ENCODE measurements at regions not wholly inside any gene's neighbourhood (a gene's known extent, or its start where the extent isn't known, plus 50 kb on each side); places are given as distances from the start of the nearest gene placed in this dataset.
"Not testable (repeated sequence)": the region's sequence is repeated elsewhere in the genome, so short reads cannot be mapped to it uniquely, and the experiment has no call there.

DNA sequence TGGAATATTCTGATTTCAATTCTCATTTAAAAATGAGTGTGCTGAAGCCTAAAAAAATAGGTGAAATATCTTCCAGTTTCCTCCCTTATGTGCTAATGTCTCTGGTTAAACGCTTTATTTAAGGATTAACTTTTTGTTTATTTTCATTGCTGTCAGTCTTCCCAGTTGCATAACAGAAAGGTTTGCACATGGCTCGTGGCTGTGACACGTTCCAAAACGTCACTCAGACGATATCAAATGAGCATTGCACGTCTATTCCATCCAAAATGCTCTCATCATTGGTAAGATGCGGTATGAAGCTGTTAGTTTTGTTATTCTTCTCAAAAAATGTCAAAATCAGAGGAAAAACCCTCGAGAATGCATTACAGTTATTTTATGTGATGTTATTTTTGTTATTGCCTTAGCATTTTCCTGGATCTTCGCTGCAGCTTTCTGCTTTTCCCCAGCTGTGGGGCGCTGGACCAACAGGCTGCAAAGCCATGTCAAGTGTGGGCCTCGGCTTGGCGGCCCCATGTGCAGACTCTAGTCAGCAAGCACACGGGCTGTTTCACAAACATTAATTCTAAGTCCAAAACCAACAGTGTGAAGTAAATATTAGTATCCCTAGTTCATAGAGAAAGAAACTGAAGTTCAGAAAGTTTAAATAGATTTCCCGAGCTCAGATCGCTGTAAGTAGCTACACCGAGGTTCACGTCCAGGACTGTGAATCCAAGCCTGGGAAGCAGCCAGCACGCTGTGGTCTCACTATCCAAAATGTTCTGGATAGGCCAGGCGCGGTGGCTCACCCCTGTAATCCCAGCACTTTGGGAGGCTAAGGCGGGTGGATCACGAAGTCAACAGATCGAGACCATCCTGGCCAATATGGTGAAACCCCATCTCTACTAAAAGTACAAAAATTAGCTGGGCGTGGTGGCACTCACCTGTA lies 793.4 kb upstream of the FRG1 start (continued):
- TF ChIP-seq SMC3 (IDR thresholded peaks at IDR 0.05) (no peak), KDM1A (IDR thresholded peaks at IDR 0.05; ENCODE audit: low read depth) (no peak), FOSL2 (IDR thresholded peaks at IDR 0.05) (no peak), FOSL2 (CRISPR knock-in tag; IDR thresholded peaks at IDR 0.05) (no peak), NFE2L2 (conservative IDR thresholded peaks at IDR 0.05; ENCODE audit: low read length) (no peak), RFX5 (IDR thresholded peaks at IDR 0.05) (no peak)

DNA sequence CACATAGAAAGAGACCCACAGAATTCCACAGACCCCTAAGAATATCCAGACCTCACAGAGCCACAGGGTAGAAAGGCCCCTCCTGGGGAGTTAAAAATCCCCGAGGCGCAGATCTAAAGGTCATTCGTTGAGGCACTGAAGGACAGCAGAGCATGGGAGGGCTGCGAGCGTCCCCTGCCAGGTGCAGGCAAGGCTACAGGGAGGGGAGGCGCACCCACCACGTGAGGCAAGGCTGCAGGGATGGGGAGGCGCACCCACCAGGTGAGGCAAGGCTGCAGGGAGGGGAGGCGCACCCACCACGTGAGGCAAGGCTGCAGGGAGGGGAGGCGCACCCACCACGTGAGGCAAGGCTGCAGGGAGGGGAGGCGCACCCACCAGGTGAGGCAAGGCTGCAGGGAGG lies 785.6 kb upstream of the FRG1 start:
- FAIRE-seq; H3K4me1 ChIP-seq; H3K27ac ChIP-seq; ATAC-seq; H3K9me3 ChIP-seq; DNase-seq (ENCODE audit: low read depth in 1 of 2, low spot score in 1 of 2); CTCF ChIA-PET; H3K4me2 ChIP-seq; H3K4me3 ChIP-seq; POLR2A ChIA-PET: not testable (repeated sequence)
- 70% methylated on average over 2 of the region's 13 CpGs for WGBS (ENCODE audit: missing lambda C conversion rate)

DNA sequence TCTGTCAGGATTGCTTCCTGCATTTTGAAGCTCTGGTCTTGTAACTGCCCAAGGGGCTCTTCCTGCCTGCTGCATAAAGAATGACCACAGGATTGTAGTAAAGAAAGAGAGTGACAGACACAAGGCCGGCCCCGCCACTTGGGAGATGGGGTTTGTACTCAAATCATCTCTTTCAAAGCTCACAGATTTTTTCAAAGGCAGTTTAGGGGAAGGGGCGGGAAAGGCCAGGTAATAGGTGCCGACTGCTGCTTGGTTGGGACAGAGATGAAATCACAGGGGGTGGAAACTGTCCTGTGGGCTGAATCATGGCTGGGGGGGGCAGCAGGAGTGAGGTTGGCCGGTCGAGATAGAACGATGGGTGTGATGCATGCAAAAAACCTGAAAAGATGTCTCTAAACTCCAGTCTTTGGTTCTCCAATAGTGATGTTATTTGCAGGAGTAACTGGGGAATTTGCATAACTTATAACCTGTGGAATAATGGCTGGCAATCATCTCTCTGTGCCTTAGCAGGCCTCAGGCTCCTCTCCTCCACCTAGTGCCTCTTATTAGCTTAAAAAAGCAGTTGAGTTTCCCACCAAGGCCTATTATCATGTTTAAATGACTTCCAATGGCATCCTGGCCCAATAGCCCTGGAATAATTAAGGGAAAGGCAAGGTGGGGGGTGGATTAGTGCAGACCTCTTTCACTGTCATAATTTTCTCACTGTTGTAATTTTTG lies 778.4 kb upstream of the FRG1 start:
- no peak for DNase-seq (ENCODE audit: low read depth in 1 of 2, low spot score in 1 of 2)
- H3K4me1 ChIP-seq, result no peaks in the 10 kb centered on the region
- WGBS (ENCODE audit: missing lambda C conversion rate), result 66% methylated on average over 7 of the region's 7 CpGs
- H3K4me2 ChIP-seq, result no peak overlapping the region
- ChIA-PET CTCF (interaction anchor here (0.6 kb wide), 1 partner anchor 1232 kb away, joined by 3 read pairs; no protein-coding TSS in a partner anchor), POLR2A (no interaction called here)
- no peak overlapping the region for H3K4me3 ChIP-seq
- no peak overlapping the region for H3K27ac ChIP-seq
- no peak for ATAC-seq
- FAIRE-seq, result no peak
- TF ChIP-seq, protein P1, sequence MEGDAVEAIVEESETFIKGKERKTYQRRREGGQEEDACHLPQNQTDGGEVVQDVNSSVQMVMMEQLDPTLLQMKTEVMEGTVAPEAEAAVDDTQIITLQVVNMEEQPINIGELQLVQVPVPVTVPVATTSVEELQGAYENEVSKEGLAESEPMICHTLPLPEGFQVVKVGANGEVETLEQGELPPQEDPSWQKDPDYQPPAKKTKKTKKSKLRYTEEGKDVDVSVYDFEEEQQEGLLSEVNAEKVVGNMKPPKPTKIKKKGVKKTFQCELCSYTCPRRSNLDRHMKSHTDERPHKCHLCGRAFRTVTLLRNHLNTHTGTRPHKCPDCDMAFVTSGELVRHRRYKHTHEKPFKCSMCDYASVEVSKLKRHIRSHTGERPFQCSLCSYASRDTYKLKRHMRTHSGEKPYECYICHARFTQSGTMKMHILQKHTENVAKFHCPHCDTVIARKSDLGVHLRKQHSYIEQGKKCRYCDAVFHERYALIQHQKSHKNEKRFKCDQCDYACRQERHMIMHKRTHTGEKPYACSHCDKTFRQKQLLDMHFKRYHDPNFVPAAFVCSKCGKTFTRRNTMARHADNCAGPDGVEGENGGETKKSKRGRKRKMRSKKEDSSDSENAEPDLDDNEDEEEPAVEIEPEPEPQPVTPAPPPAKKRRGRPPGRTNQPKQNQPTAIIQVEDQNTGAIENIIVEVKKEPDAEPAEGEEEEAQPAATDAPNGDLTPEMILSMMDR (IDR thresholded peaks at IDR 0.05), result no peak
- no peak for TF ChIP-seq GATA3 (IDR thresholded peaks at IDR 0.05; ENCODE audit: borderline replicate concordance)
- no peaks in the 10 kb centered on the region for H3K9me3 ChIP-seq

DNA sequence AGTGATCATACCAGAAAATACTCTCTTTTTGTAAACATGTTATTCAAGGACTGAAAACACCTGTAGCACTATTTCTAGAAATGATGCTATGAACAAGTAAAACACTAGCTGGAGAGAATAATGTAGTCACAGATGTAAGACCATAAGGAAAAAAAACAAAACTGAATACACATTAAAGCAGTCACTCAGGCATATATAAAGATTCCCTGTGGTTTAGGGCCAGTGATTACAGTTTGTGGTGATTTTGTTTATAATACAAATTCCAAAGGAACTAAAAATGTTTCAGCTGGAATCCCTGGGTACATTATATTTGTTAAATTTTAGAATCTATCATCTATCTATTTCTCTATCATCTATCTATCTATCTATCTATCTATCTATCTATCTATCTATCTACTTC lies 777.8 kb upstream of the FRG1 start:
- H3K4me2 ChIP-seq, result no peak overlapping the region
- H3K9me3 ChIP-seq, result no peaks in the 10 kb centered on the region
- ATAC-seq, result no peak
- no peak overlapping the region for H3K27ac ChIP-seq
- POLR2A ChIA-PET, result no interaction called here
- H3K4me3 ChIP-seq, result no peak overlapping the region
- H3K4me1 ChIP-seq, result no peaks in the 10 kb centered on the region
- TF ChIP-seq PHF8 (IDR thresholded peaks at IDR 0.05; ENCODE audit: borderline replicate concordance, low read depth) (no peak), CHD4 (IDR thresholded peaks at IDR 0.05; ENCODE audit: borderline replicate concordance) (no peak), SMC3 (IDR thresholded peaks at IDR 0.05) (no peak), MYC (IDR thresholded peaks at IDR 0.05; ENCODE audit: borderline replicate concordance, low read length) (no peak), HEYL (CRISPR knock-in tag; IDR thresholded peaks at IDR 0.05) (no peak)
- TF ChIP-seq, protein P2, sequence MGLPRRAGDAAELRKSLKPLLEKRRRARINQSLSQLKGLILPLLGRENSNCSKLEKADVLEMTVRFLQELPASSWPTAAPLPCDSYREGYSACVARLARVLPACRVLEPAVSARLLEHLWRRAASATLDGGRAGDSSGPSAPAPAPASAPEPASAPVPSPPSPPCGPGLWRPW (IDR thresholded peaks at IDR 0.05), result no peak
- TF ChIP-seq, protein P3, sequence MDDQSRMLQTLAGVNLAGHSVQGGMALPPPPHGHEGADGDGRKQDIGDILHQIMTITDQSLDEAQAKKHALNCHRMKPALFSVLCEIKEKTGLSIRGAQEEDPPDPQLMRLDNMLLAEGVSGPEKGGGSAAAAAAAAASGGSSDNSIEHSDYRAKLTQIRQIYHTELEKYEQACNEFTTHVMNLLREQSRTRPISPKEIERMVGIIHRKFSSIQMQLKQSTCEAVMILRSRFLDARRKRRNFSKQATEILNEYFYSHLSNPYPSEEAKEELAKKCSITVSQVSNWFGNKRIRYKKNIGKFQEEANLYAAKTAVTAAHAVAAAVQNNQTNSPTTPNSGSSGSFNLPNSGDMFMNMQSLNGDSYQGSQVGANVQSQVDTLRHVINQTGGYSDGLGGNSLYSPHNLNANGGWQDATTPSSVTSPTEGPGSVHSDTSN (IDR thresholded peaks at IDR 0.05), result no peak
- no peak for FAIRE-seq
- no peak for DNase-seq (ENCODE audit: low read depth in 1 of 2, low spot score in 1 of 2)
- CTCF ChIA-PET, result interaction anchor here (1.5 kb wide), 1 partner anchor 39 kb away, joined by 4 read pairs; no protein-coding TSS in a partner anchor

All from A549 (cell line).